ENCODE measurements at regions not wholly inside any gene's neighbourhood (a gene's known extent, or its start where the extent isn't known, plus 50 kb on each side); places are given as distances from the start of the nearest gene placed in this dataset.
"Not testable (repeated sequence)": the region's sequence is repeated elsewhere in the genome, so short reads cannot be mapped to it uniquely, and the experiment has no call there.

- no peak overlapping the region for H3K27ac Mint-ChIP-seq
- H3K4me1 Mint-ChIP-seq, result no peaks in the 10 kb centered on the region
Measured at GRCh38 chr2:186424265-186424664, 61.8 kb upstream of the ZC3H15 start.

GRCh38 chr2:186425576-186425975 lies 60.5 kb upstream of the ZC3H15 start:
- no peak for TF ChIP-seq CTCF (IDR thresholded peaks at IDR 0.05; ENCODE audit: unreplicated experiment)
- no peak overlapping the region for H3K27ac Mint-ChIP-seq
- no peak overlapping the region for H3K4me3 Mint-ChIP-seq
- H3K4me1 Mint-ChIP-seq, result no peaks in the 10 kb centered on the region
- DNase-seq (ENCODE audit: low spot score in 2 of 2, unreplicated experiment in 2 of 2), result no peak
- no peaks in the 10 kb centered on the region for H3K27me3 Mint-ChIP-seq (ENCODE audit: low read depth)
- H3K9me3 Mint-ChIP-seq, result no peaks in the 10 kb centered on the region
- no peaks in the 10 kb centered on the region for H3K36me3 Mint-ChIP-seq

More at GRCh38 chr2:186424265-186424664, 61.8 kb upstream of the ZC3H15 start:
- no peaks in the 10 kb centered on the region for H3K27me3 Mint-ChIP-seq (ENCODE audit: low read depth)
- no peaks in the 10 kb centered on the region for H3K36me3 Mint-ChIP-seq
- no peaks in the 10 kb centered on the region for H3K9me3 Mint-ChIP-seq
- H3K4me3 Mint-ChIP-seq, result no peak overlapping the region
- DNase-seq (ENCODE audit: low spot score in 2 of 2, unreplicated experiment in 2 of 2), result no peak
- TF ChIP-seq CTCF (IDR thresholded peaks at IDR 0.05; ENCODE audit: unreplicated experiment), result no peak

GRCh38 chr2:186426153-186427016 lies 59.7 kb upstream of the ZC3H15 start:
- H3K4me3 Mint-ChIP-seq, result no peak overlapping the region
- DNase-seq (ENCODE audit: low spot score in 2 of 2, unreplicated experiment in 2 of 2), result no peak
- no peaks in the 10 kb centered on the region for H3K4me1 Mint-ChIP-seq
- no peaks in the 10 kb centered on the region for H3K27me3 Mint-ChIP-seq (ENCODE audit: low read depth)
- no peaks in the 10 kb centered on the region for H3K9me3 Mint-ChIP-seq
- TF ChIP-seq CTCF (IDR thresholded peaks at IDR 0.05; ENCODE audit: unreplicated experiment), result no peak
- no peaks in the 10 kb centered on the region for H3K36me3 Mint-ChIP-seq
- H3K27ac Mint-ChIP-seq, result no peak overlapping the region

DNA sequence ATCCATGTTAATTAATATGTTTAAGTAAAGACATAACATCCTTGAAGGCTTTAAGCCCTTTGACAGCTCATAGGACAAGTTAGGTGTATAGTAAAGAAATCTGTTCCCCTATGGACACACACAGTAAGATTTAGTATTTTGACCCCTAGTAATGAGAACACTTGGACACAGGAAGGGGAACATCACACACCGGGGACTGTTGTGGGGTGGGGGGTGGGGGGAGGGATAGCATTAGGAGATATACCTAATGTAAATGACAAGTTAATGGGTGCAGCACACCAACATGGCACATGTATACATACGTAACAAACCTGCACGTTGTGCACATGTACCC lies 59.1 kb upstream of the ZC3H15 start:
- DNase-seq (ENCODE audit: low spot score in 2 of 2, unreplicated experiment in 2 of 2); H3K36me3 Mint-ChIP-seq; H3K4me3 Mint-ChIP-seq; H3K9me3 Mint-ChIP-seq; H3K27ac Mint-ChIP-seq; H3K27me3 Mint-ChIP-seq (ENCODE audit: low read depth); H3K4me1 Mint-ChIP-seq: not testable (repeated sequence)

- Mint-ChIP-seq H3K4me1 (no peaks in the 10 kb centered on the region), H3K27me3 (ENCODE audit: low read depth) (no peaks in the 10 kb centered on the region), H3K27ac (no peak overlapping the region), H3K9me3 (no peaks in the 10 kb centered on the region), H3K4me3 (no peak overlapping the region), H3K36me3 (no peaks in the 10 kb centered on the region)
- DNase-seq (ENCODE audit: low spot score in 2 of 2, unreplicated experiment in 2 of 2), result no peak
- TF ChIP-seq CTCF (IDR thresholded peaks at IDR 0.05; ENCODE audit: unreplicated experiment), result no peak
Measured at GRCh38 chr2:186427970-186428369, 58.1 kb upstream of the ZC3H15 start.

DNA sequence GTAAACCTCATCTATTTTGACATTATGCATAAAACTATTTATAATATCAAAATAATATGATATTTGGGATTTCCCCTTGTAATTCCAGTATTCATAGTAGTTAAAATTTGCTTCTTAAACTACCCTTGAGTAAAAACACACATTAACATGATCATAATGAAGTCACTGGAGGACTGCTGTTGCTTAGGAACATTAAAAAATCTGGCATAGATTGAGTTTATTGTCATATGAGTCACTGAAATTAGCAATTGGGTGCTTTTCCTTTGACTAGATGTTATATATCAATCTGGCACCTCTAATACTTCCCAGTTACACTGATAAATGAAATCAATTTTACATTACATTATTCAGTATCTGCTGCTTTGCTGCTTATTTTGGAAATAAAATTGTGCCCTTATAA lies 57.0 kb upstream of the ZC3H15 start:
- DNase-seq (ENCODE audit: low spot score in 2 of 2, unreplicated experiment in 2 of 2), result no peak
- no peaks in the 10 kb centered on the region for H3K27me3 Mint-ChIP-seq (ENCODE audit: low read depth)
- no peak overlapping the region for H3K27ac Mint-ChIP-seq
- H3K4me3 Mint-ChIP-seq, result no peak overlapping the region
- no peaks in the 10 kb centered on the region for H3K36me3 Mint-ChIP-seq
- no peaks in the 10 kb centered on the region for H3K4me1 Mint-ChIP-seq
- H3K9me3 Mint-ChIP-seq, result no peaks in the 10 kb centered on the region
- no peak for TF ChIP-seq CTCF (IDR thresholded peaks at IDR 0.05; ENCODE audit: unreplicated experiment)

Data from mesothelial cell of epicardium (in vitro differentiated cells).